GM12874 (cell line): ENCODE measurements at regions not wholly inside any gene's neighbourhood (a gene's known extent, or its start where the extent isn't known, plus 50 kb on each side); places are given as distances from the start of the nearest gene placed in this dataset.

Experiments used
- CTCF ChIP-seq: IDR thresholded peaks from 2 replicates; pipeline ENCODE4 v1.5.1; 2011; ENCODE audit warnings: low read depth, mild to moderate bottlenecking, control low read depth, low read length, moderate library complexity; ENCODE audit not compliant: insufficient read depth

- no peak for TF ChIP-seq CTCF
These were observed 531.2 kb downstream of the NYAP2 start for GRCh38 chr2:225930687-225931086.

GRCh38 chr2:225920621-225921220 is 521.2 kb downstream of the NYAP2 start:
- TF ChIP-seq CTCF = no peak

- no peak for TF ChIP-seq CTCF
These were observed 517.2 kb downstream of the NYAP2 start for GRCh38 chr2:225916692-225917091.

GRCh38 chr2:225911019-225911418 is 511.5 kb downstream of the NYAP2 start:
- no peak for TF ChIP-seq CTCF

GRCh38 chr2:225895126-225895525 is 495.6 kb downstream of the NYAP2 start:
- TF ChIP-seq CTCF = no peak

GRCh38 chr2:225894236-225894980 is 494.9 kb downstream of the NYAP2 start:
- TF ChIP-seq CTCF = no peak

- TF ChIP-seq CTCF = no peak
These were observed 493.6 kb downstream of the NYAP2 start for GRCh38 chr2:225893151-225893550.
